Right atrium auricular region (tissue), 2 donors: ENCODE measurements at regions not wholly inside any gene's neighbourhood (a gene's known extent, or its start where the extent isn't known, plus 50 kb on each side); places are given as distances from the start of the nearest gene placed in this dataset.

Source experiments
- DNase-seq: peaks from one replicate; pipeline ENCODE4 v3.0.0-alpha.2; 2019; ENCODE audit warnings: low spot score
- H3K27ac ChIP-seq, 2 donors: fragments of 200-600 bp; sonication (generic); 1 replicate in 1 of 2; 2 replicates in 1 of 2; pipeline ENCODE4 v1.5.1; 2016 to 2019
- H3K27me3 ChIP-seq, 2 donors: fragments of 200-600 bp; sonication (generic); one replicate each; pipeline versions ENCODE4 v1.5.1 to v1.6.0; 2017 to 2019
- H3K36me3 ChIP-seq: fragments of 200-600 bp; sonication (generic); one replicate; pipeline ENCODE4 v1.5.1; 2016
- H3K4me1 ChIP-seq, 2 donors: fragments of 200-600 bp; sonication (generic); one replicate each; pipeline versions ENCODE4 v1.5.1 to v1.6.0; 2017 to 2019
- H3K4me3 ChIP-seq, 2 donors: fragments of 200-600 bp; sonication (generic); 1 replicate in 1 of 2; 2 replicates in 1 of 2; pipeline ENCODE4 v1.5.1; 2017 to 2019; ENCODE audit warnings: mild to moderate bottlenecking in 1 of 2, moderate library complexity in 1 of 2
- H3K9me3 ChIP-seq, 2 donors: fragments of 200-600 bp; sonication (generic); one replicate each; pipeline ENCODE4 v1.5.1; 2019
- CTCF ChIP-seq, 2 donors: fragments of 200-600 bp; sonication (generic); IDR thresholded peaks; one replicate each; pipeline ENCODE4 v1.5.1; 2019; ENCODE audit warnings: antibody characterized with exemption in 2 of 2

- Histone ChIP-seq H3K4me1 (no peaks in the 10 kb centered on the region), H3K4me3 (no peak overlapping the region), H3K27ac (no peak overlapping the region), H3K27me3 (no peaks in the 10 kb centered on the region), H3K36me3 (no peaks in the 10 kb centered on the region), H3K9me3 (no peaks in the 10 kb centered on the region)
- no peak for DNase-seq
- TF ChIP-seq CTCF (IDR thresholded peaks at IDR 0.05): no peak
These were observed 1094.1 kb downstream of the TDRD15 start for GRCh38 chr2:22217881-22218280.

- Histone ChIP-seq H3K4me3 (no peak overlapping the region), H3K36me3 (no peaks in the 10 kb centered on the region), H3K27ac (no peak overlapping the region), H3K4me1 (no peaks in the 10 kb centered on the region), H3K27me3 (no peaks in the 10 kb centered on the region), H3K9me3 (no peaks in the 10 kb centered on the region)
- no peak for DNase-seq
- no peak for TF ChIP-seq CTCF (IDR thresholded peaks at IDR 0.05)
These were observed 1097.2 kb downstream of the TDRD15 start for GRCh38 chr2:22221006-22221405.

- Histone ChIP-seq H3K27me3 (no peaks in the 10 kb centered on the region), H3K4me3 (no peak overlapping the region), H3K36me3 (no peaks in the 10 kb centered on the region), H3K9me3 (no peaks in the 10 kb centered on the region), H3K4me1 (no peaks in the 10 kb centered on the region), H3K27ac (no peak overlapping the region)
- no peak for TF ChIP-seq CTCF (IDR thresholded peaks at IDR 0.05)
- no peak for DNase-seq
These were observed 1115.2 kb downstream of the TDRD15 start for GRCh38 chr2:22238967-22239366.

- TF ChIP-seq CTCF (IDR thresholded peaks at IDR 0.05): no peak
- H3K27me3 ChIP-seq: no peaks in the 10 kb centered on the region
- H3K4me1 ChIP-seq: no peaks in the 10 kb centered on the region
- H3K9me3 ChIP-seq: no peaks in the 10 kb centered on the region
- no peaks in the 10 kb centered on the region for H3K36me3 ChIP-seq
- no peak for DNase-seq
- H3K4me3 ChIP-seq: no peak overlapping the region
- no peak overlapping the region for H3K27ac ChIP-seq
These were observed 1123.7 kb downstream of the TDRD15 start for GRCh38 chr2:22247466-22247865.

- H3K4me1 ChIP-seq: no peaks in the 10 kb centered on the region
- TF ChIP-seq CTCF (IDR thresholded peaks at IDR 0.05): no peak
- H3K4me3 ChIP-seq: no peak overlapping the region
- H3K27me3 ChIP-seq: no peaks in the 10 kb centered on the region
- no peaks in the 10 kb centered on the region for H3K9me3 ChIP-seq
- H3K27ac ChIP-seq: no peak overlapping the region
- DNase-seq: no peak
- H3K36me3 ChIP-seq: no peaks in the 10 kb centered on the region
These were observed 1125.1 kb downstream of the TDRD15 start for GRCh38 chr2:22248851-22249250.

- H3K9me3 ChIP-seq: no peaks in the 10 kb centered on the region
- no peak for DNase-seq
- no peak overlapping the region for H3K4me3 ChIP-seq
- TF ChIP-seq CTCF (IDR thresholded peaks at IDR 0.05): no peak
- no peaks in the 10 kb centered on the region for H3K27me3 ChIP-seq
- H3K27ac ChIP-seq: no peak overlapping the region
- no peaks in the 10 kb centered on the region for H3K36me3 ChIP-seq
- no peaks in the 10 kb centered on the region for H3K4me1 ChIP-seq
These were observed 1129.4 kb downstream of the TDRD15 start for GRCh38 chr2:22253171-22253570.
